Jurkat, Clone E6-1 (cell line): ENCODE measurements at regions not wholly inside any gene's neighbourhood (a gene's known extent, or its start where the extent isn't known, plus 50 kb on each side); places are given as distances from the start of the nearest gene placed in this dataset.
"Not testable (repeated sequence)": the region's sequence is repeated elsewhere in the genome, so short reads cannot be mapped to it uniquely, and the experiment has no call there.

ENCODE experiments used
- DNase-seq: peaks from one replicate; pipeline ENCODE4 v3.0.0-alpha.2; 2011; ENCODE audit warnings: low read depth, low spot score
- H3K4me3 ChIP-seq: 2 replicates; pipeline ENCODE4 v1.5.1; 2011; ENCODE audit warnings: mild to moderate bottlenecking, low read length, control low read depth, moderate library complexity

DNA sequence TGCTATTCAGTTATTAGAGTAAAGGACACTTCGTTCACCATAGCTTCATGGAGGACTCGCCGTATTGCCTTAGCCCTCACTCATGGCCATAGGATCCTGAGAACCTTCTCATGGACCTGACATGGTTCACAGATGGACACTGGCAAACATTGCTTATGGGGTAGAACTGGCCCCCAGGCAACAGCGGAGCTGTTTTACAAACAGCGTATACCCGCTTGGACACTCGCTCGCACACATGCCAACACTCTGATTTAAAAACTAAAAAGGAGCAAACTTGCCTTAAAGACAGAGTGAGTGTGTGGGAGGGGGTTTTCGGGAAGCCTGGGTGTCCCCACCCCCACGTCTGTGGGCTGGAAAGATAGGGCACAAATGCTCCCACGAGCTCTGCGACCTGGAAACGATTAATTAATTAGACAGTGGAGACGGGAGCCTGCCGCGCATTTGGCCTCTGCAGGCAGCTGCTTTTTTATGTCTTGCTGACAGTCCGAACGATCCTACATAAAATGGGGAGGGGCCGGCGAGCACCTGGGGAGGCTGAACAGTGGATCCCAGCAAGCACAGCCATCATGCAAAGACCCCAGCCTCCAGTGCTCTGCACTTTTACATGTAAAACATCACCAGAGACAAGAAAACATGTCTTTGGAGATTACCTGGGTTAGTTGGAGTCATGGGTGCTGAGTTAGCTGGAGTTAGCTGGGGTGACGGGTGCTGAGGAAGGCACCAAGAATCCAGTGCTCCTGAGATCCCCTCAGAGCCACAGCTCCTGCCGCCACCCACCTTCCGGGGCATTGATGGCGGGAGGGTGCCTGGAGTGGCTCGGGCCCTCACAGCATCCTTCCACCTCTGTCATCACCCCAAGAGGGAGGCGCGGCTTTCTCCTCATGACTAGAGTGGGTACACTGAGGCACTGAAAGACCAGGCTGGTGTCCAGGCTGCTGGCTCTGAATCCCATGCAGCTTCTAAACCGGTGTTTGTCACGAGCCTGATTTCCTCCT is 105.7 kb downstream of the NPIPB11 start:
- not testable (repeated sequence) for DNase-seq, H3K4me3 ChIP-seq

DNA sequence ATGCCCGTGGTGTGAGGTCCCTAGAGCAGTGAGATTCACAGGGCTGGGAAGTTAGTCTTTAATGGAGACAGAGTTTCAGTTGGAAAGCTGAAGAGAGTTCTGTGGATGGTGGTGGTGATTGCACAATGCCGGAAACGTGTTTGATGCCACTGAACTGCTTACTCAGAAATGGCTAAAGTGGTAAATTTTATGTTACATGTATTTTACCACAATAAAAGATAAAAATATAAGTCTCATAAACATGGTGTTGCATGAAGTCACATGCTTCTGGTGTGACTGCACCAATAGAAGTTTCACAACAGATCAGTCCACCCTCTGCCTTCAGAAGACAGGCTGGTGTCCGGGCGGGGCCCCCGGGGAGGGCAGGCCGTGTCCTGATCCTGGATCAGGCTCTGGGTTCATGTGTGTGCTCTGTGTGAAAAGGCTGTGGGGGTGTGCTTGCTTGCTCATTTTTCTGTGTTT is 106.5 kb downstream of the NPIPB11 start:
- not testable (repeated sequence) for DNase-seq, H3K4me3 ChIP-seq

- not testable (repeated sequence) for DNase-seq, H3K4me3 ChIP-seq
Observed at GRCh38 chr16:29298997-29299396, 107.5 kb downstream of the NPIPB11 start.

- not testable (repeated sequence) for DNase-seq, H3K4me3 ChIP-seq
Observed at GRCh38 chr16:29298307-29298706, 108.2 kb downstream of the NPIPB11 start.

GRCh38 chr16:29297809-29298177 is 108.7 kb downstream of the NPIPB11 start:
- DNase-seq = not testable (repeated sequence)

DNA sequence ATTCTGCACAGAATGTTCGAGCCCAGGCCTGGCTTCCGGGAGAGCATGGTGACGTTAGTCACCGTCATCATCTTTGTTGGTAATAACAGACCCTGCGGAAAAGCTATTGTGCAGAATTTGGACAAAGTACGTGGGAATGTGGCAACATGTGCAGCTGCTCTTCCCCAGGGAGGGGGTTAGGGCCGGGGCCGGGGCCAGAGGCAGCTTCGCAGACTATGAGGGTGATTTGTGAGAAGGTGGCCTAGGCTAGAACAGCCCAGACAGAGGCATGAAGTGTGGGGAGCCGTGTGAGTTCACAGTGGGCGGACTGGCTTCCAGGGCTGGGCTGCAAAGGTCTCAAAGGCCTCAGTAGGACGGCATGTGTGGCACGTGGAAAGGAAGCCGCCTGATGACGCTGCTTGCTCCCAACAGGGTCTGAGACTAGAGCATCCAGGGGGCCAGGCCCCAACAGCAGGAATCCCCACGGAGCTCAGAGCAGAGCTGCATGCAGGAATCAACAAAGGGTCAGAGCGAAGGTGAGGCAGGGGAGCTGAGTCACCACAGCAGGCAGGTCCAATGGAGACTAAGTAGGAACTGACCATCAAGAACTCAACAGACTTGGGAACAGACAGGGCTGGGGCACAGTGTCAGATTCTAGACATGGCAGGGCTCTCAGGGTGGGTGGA is 109.2 kb downstream of the NPIPB11 start:
- not testable (repeated sequence) for DNase-seq, H3K4me3 ChIP-seq

More at GRCh38 chr16:29297809-29298177, 108.7 kb downstream of the NPIPB11 start:
- H3K4me3 ChIP-seq = not testable (repeated sequence)

GRCh38 chr16:29296176-29296575 is 110.3 kb downstream of the NPIPB11 start:
- DNase-seq, H3K4me3 ChIP-seq: not testable (repeated sequence)

- not testable (repeated sequence) for DNase-seq, H3K4me3 ChIP-seq
Observed at GRCh38 chr16:29294951-29295795, 111.3 kb downstream of the NPIPB11 start.

GRCh38 chr16:29294400-29294933 is 112.0 kb downstream of the NPIPB11 start:
- not testable (repeated sequence) for H3K4me3 ChIP-seq

GRCh38 chr16:29293545-29293944 is 113.0 kb downstream of the NPIPB11 start:
- DNase-seq, H3K4me3 ChIP-seq: not testable (repeated sequence)

More at GRCh38 chr16:29294400-29294933, 112.0 kb downstream of the NPIPB11 start:
- DNase-seq = not testable (repeated sequence)

GRCh38 chr16:29292952-29293471 is 113.5 kb downstream of the NPIPB11 start:
- not testable (repeated sequence) for DNase-seq, H3K4me3 ChIP-seq

DNA sequence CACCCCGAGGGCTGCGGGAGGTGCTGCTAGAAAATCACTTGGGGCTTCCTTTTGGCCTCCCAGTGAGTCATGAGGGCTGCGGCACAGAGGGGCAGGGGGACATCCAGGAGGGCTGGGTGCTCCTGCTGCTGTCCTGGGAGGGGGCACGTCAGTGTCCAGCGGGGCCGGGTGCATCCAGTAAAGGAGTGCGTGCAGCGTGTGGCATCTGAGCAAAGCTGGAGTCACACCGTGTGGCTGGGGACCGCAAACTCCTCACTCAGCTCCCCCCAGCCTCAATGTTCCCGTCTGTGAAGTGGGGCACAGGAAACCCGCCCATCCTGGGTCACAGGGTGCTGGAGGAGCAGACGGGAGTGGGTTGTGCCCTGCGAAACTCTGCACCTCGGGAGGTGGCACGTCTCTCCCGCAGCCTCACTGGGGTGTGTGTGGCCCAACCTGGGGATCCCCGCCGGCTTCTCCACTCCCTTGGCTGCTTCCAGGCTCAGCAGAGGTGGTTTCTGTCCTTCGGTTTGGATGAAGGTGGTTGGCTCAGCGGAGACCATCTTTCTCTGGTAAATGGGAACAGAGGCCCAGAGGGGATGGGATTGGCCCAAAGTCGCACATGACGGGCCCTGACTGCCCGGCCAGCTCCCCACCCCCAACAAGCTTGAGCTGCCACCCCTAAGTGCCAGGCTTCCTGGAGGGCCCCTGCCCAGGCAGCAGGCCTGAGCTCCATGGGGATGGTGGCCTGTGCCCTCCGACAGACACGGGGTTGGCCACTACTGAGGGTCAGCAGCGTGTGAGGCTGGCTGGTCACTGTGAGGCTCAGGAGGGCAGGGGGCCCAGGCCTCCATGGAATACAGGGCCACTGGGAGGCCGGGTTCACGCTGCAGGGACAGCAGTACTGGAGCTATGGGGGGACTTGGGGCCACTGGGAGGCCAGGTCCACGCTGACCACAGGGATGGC is 114.9 kb downstream of the NPIPB11 start:
- not testable (repeated sequence) for DNase-seq, H3K4me3 ChIP-seq

GRCh38 chr16:29290631-29291247 is 115.8 kb downstream of the NPIPB11 start:
- H3K4me3 ChIP-seq = no peak overlapping the region
- DNase-seq = no peak

DNA sequence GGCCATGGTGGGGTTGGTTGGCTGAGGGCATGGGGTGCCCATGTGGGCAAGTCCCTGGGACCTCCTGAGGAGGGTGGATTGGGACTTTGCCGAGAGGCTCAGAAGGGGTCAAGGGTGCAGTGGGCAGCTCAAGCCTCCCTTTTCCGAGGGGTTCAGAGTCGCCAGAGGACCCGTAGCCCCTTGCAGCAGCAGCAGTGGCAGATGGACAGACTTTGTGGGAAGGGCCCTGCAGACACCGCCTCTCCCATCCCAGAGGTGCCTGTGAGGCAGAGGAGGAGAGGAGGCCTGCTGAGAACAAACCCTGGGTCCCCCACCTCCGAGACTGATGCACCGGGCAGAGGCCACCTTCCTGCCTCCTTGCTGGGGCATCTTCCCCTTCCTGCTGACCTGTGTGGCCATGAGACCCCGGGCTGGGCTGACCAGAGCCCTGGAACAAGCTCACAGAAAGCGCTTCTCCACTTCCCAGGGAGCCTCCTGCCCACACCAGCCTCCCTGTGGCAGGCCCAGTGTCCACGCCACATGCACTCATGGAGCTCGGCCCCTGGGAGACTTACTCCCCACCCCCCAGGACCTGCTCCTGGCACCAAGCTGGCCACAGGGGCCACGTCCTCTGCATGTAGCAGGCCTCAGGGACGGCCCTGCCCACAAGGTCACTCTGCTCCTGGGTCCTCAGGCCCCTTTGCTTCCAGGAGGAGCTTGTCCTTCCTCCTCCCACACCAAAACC is 116.8 kb downstream of the NPIPB11 start:
- DNase-seq, H3K4me3 ChIP-seq: not testable (repeated sequence)

DNA sequence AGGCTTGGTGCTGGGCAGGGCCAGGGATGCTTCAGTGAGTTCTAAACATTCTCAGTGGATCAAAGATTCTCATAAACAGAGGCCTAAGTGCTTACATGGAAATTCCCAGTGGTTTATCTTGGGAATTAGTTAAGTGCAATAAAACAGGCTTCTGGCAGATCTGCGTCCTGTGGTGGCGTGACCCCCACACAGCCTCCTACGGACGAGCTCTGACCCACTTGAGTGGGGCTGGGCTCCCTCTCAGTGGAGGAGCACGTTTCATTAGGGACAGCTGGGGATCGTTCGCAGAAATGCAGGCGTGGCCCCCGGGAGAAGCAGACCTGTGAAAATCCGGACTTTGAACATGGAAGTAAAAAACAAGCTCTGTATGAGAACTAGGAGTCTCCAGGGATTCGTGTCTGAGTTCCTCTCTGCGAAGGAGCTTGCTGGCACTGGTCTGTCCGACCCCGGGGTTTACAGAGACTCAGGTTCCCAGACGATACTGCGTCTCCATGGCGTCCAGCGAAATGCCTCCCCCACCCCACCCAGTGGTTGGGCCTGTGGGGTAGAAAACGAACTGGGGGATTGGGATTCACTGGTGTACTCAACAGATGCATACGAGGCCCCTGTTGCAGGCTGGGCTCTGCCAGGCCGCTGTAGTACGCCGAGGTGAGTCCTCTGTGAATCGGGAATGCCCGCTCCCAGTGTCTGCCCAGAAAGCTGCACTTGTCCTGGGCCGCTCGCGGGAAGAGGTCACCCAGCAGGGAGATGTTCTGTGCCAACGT is 117.6 kb downstream of the NPIPB11 start:
- not testable (repeated sequence) for H3K4me3 ChIP-seq, DNase-seq
